ENCODE measurements at regions not wholly inside any gene's neighbourhood (a gene's known extent, or its start where the extent isn't known, plus 50 kb on each side); places are given as distances from the start of the nearest gene placed in this dataset.
"Not testable (repeated sequence)": the region's sequence is repeated elsewhere in the genome, so short reads cannot be mapped to it uniquely, and the experiment has no call there.

- DNase-seq (ENCODE audit: low read depth in 2 of 3, low spot score in 1 of 3) = no peak
These were observed 604.7 kb downstream of the UQCRFS1 start for GRCh38 chr19:28608292-28608691.

- no peak for DNase-seq (ENCODE audit: low read depth in 2 of 3, low spot score in 1 of 3)
These were observed 605.8 kb downstream of the UQCRFS1 start for GRCh38 chr19:28607066-28607583.

DNA sequence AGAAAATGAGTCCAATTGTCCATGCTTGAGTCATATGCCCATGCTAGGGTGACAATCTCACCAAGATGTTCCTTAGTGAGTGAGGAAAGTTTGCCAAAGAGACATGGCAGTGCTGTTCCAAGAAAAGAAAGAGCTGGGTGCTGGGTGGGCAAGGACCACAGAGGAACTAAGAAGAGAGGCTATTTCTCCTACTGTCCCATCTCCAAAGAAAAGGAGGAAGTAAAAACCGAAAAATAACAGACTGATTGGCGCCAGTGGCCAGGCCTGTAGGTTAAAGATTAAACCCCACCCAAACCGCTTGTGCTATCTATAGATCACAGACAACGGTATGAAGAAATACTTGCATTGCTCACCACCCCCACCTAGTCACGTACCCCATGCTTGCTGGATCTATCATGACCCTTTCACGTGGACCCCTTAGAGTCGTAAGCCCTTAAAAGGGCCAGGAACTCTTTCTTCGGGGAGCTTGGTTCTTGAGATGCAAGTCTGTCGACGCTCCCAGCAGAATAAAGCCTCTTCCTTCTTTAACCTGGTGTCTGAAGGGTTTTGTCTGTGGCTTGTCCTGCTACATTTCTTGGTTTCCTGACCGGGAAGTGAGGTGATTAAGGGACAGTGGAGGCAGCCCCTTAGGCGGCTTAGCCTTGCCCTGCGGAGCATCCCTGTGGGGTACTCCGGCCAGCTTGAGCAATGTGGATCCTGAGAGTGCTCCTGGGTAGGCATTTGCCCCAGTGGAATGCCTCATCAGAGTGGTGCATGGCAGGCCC is 606.5 kb downstream of the UQCRFS1 start:
- DNase-seq (ENCODE audit: low read depth in 2 of 3, low spot score in 1 of 3) = no peak

DNA sequence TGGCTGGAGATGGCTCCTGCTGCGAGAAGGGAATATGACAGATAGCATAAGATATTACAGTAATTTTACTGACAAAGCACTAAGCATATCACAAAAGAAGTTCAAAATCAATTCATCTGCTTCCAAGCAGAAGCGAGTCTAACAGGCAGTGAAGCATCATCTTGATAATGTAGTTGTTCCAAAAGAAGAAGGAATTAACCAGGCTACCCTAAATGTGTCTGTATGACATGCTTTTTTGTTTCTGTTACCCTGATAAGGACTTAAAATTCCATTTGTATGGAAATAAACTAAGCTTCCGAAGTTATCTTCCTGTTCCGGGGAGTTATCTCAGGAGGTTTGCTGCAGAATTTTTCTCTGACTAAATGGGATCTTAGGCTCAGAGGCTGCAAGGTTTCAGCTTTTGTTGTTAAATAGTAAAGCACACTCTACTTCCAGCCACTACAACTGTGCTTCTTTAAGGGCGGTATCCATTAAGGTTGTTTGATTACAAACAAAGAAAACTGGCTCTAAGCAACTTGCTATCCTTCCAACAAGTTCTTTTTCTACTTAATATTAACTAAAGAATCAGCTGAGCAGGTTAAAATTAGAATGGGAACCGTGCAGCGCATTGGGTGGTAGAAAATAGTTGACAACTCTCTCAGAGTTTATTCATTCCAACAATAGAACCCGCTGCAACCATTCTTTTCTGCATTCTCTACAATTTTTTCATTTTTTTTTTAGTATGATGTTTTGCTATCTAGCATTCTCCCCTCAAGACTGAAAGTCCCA is 607.3 kb downstream of the UQCRFS1 start:
- DNase-seq (ENCODE audit: low read depth in 2 of 3, low spot score in 1 of 3) = no peak

- DNase-seq (ENCODE audit: low read depth in 2 of 3, low spot score in 1 of 3) = no peak
These were observed 609.5 kb downstream of the UQCRFS1 start for GRCh38 chr19:28603453-28603852.

DNA sequence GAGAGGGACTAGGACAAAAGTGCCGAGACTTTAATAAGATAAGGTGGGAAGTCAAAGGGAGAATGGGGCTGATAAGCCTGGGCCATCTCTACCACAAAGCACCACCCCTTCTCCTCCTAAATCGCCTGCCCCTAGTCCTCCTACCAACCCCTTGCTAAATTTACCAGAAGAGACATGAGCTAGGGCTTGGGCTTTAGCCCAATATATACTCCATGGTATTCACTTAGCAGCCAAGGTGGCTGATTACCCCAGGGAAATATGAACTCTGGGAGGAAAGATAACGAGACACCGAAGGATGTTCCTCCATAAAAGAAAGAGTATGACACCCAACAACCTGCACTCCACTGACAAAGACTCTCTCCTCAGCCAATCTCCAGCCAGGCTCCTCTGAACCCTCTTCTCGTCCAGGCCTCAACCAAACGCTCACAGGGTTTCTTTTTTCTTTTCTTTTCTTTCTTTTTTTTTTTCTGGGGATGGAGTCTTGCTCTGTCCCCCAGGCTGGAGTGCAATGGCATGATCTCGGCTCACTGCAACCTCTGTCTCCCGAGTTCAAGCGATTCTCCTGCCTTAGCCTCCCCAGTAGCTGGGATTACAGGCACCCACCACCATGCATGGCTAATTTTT is 610.2 kb downstream of the UQCRFS1 start:
- no peak for DNase-seq (ENCODE audit: low read depth in 2 of 3, low spot score in 1 of 3)

DNA sequence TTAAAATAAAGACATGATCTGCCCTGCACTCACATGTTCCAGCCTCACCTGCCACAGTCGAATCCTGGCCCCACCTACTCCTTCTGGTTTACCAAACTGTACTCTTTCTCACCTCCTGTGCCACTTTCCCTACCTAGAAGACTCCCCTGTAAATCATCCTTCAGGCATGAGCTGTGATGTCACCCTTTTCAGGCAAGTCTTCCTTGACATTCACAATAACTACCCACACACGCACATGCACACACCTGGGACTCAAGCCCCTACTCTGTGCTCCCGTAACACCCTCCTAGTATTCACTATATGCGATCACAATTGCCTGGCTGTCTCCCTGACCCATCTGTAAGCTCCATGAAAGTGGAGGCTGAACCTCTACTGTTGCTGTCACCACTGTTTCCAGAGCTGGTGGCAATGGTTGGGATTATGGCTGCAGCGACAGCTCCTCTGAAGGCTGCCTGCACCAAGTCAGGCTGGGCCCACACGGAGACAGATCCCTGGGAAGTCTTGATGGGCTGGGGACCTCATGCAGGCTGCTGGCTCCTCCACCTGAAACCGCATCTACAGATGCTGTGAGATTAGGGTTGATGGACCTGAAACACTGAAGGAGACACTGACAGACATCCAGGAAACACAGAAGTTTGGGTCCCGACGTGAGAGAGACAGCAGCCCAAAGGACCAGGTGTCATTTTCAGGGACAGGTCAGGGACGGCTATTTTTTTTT is 611.1 kb downstream of the UQCRFS1 start:
- no peak for DNase-seq (ENCODE audit: low read depth in 2 of 3, low spot score in 1 of 3)

DNA sequence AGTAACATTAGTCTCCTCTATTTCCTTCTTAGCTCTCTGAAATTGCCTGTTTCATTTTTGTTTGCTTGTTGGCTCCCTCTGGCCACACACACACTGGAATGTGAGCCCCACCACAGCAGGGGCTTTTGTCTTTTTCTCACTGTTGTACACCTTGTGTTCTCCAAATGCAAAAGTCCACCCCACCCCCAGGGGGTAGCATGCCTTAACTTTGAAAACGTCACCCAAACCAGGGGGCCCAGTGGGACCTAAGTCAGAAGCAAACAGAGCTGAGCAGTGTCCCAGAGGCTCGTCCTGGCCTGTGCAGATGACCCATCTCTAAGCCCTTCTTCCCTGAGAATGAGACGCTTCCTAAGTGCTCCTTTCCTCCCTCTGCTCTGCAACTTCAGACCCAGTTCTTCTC is 614.1 kb downstream of the UQCRFS1 start:
- DNase-seq (ENCODE audit: low read depth in 2 of 3, low spot score in 1 of 3) = no peak

DNA sequence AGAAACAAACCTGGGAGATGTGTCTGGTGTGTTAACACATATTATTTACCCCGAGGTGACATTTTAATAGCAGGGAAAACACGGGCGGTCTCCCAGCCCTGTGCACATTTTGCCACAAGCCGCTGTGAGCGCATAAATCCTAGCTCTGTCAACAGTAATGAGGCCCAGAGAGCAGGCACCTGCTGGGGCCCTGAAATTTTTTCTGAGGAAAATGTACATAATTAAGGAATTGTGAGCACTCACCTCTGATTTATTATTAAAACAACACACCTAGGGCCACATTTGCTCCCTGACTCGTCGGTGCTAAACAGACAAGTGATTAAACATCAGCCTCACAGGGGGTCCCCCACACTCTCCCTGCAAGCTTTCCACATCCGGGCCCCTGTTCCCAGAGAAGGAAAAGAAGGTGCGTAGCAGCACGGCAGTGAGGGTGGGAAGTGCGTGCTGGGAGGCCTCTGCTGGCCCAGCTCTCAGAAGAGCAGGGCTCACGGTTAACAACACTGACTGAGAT is 616.3 kb downstream of the UQCRFS1 start:
- no peak for DNase-seq (ENCODE audit: low read depth in 2 of 3, low spot score in 1 of 3)

- no peak for DNase-seq (ENCODE audit: low read depth in 2 of 3, low spot score in 1 of 3)
These were observed 617.0 kb downstream of the UQCRFS1 start for GRCh38 chr19:28595722-28596480.

- DNase-seq (ENCODE audit: low read depth in 2 of 3, low spot score in 1 of 3) = no peak
These were observed 618.2 kb downstream of the UQCRFS1 start for GRCh38 chr19:28594737-28595136.

- DNase-seq (ENCODE audit: low read depth in 2 of 3, low spot score in 1 of 3) = not testable (repeated sequence)
These were observed 623.0 kb downstream of the UQCRFS1 start for GRCh38 chr19:28589991-28590411.

GRCh38 chr19:28586474-28586873 is 626.5 kb downstream of the UQCRFS1 start:
- DNase-seq (ENCODE audit: low read depth in 2 of 3, low spot score in 1 of 3) = no peak

DNA sequence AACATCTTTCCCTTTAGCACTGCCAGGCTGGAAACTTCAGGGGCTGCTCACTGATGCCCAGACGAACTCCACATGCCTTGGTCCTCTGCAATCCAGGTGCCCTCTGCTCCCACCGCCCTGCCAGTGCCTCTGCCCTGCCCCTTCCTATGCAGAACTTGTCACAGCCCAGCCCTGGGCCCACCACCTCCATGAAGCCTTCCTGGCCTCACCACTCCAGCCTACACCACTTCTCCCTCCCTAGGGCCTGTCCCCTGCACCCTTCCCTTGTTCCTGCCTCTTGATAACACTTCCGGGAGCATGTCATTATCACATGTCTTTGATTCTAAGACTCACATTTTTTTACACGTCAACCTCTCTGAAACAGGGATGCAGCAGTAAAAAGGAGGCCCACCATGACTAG is 627.2 kb downstream of the UQCRFS1 start:
- no peak for DNase-seq (ENCODE audit: low read depth in 2 of 3, low spot score in 1 of 3)

DNA sequence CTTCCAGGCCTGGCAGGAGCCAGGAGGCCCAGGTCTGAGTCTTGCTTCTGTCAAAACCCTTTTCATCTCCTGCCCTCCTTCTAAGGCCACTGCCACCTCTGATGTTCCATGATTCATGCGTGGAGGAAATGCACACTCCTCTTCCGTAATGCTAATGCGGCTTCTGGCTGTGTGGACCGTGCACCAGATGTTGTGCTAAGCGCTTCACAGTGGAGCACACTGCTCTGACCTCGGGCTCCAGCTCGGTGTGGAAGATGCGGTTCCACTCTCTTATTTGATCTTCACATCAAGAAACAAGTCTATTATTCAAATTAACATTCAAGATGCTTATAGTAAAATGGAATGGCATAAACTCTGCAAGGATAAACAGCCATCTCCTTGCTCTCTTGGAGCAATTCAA is 629.2 kb downstream of the UQCRFS1 start:
- DNase-seq (ENCODE audit: low read depth in 2 of 3, low spot score in 1 of 3) = no peak

- no peak for DNase-seq (ENCODE audit: low read depth in 2 of 3, low spot score in 1 of 3)
These were observed 629.7 kb downstream of the UQCRFS1 start for GRCh38 chr19:28583242-28583641.

- no peak for DNase-seq (ENCODE audit: low read depth in 2 of 3, low spot score in 1 of 3)
These were observed 630.2 kb downstream of the UQCRFS1 start for GRCh38 chr19:28582796-28583195.

- DNase-seq (ENCODE audit: low read depth in 2 of 3, low spot score in 1 of 3) = no peak
These were observed 630.6 kb downstream of the UQCRFS1 start for GRCh38 chr19:28582344-28582743.

- no peak for DNase-seq (ENCODE audit: low read depth in 2 of 3, low spot score in 1 of 3)
These were observed 631.5 kb downstream of the UQCRFS1 start for GRCh38 chr19:28581468-28581770.

DNA sequence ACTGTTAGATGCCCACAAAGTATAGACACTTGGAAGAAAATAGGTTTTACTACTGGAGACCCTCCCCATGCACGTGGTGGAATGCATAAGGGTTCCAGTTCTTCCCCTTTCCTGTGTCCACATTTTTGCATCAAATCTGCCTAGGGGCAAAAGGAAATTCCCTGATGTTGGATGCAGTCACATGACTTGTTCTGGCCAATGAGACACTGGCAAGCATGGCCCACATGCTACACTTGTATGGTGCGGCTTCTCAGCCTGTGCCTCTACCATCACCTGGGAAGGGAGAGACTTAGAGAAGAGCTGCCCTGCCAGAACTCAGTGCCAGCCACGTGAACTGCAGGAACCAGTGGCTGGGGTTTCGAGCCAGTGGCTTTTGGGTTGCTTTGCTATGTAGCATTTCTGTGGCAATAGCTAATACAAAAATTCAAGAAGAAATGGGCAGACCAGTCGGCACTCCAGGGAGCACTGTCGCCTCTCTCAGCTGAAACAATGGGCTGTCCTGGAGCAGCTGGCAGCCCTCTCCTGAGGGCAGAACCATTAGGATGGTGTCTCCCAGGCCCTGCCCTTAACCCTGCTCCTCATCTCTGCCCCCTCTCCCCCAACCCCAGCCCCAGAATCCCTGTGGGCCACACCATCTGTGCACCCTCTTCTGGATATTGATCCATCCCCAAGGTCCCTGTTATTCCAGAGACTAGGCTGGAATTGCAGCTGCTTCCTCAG is 634.0 kb downstream of the UQCRFS1 start:
- no peak for DNase-seq (ENCODE audit: low read depth in 2 of 3, low spot score in 1 of 3)

Data from stimulated activated CD4-positive, alpha-beta T cell treated with anti-CD3 and anti-CD28 coated beads, Interleukin-12 subunit alpha, Interleukin-12 subunit beta, amount 100 ng/mL, for 48 hours (primary cell).